ENCODE measurements at regions not wholly inside any gene's neighbourhood (a gene's known extent, or its start where the extent isn't known, plus 50 kb on each side); places are given as distances from the start of the nearest gene placed in this dataset.

DNA sequence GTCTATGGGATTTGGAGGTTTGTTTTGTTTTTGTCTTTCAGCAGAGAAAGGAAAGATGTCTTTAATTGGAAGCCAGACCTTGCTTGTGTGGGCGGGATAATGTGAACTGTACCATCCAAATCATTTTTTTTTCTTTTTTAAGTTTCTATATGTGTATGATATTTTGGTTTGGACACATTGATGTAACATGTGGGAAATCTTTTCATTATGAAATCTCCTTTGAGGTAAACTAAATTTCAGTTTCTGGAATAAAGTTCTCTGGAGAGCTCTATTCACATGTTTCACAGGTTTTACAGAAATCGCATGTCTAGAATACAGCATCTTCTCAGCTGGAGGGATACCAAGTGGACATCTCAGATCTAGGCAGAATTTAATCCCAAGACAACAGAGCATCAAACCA is 451.5 kb upstream of the MDFIC2 start:
- no peaks in the 10 kb centered on the region for H3K4me1 Mint-ChIP-seq
- H3K27me3 Mint-ChIP-seq (ENCODE audit: low read depth, poor library complexity): no peaks in the 10 kb centered on the region
- no peak for TF ChIP-seq CTCF (IDR thresholded peaks at IDR 0.05)
- H3K9me3 Mint-ChIP-seq: no peaks in the 10 kb centered on the region
- H3K4me3 Mint-ChIP-seq: no peak overlapping the region
- DNase-seq: no peak
- no peaks in the 10 kb centered on the region for H3K36me3 Mint-ChIP-seq (ENCODE audit: low read depth)
- no peak overlapping the region for H3K27ac Mint-ChIP-seq

DNA sequence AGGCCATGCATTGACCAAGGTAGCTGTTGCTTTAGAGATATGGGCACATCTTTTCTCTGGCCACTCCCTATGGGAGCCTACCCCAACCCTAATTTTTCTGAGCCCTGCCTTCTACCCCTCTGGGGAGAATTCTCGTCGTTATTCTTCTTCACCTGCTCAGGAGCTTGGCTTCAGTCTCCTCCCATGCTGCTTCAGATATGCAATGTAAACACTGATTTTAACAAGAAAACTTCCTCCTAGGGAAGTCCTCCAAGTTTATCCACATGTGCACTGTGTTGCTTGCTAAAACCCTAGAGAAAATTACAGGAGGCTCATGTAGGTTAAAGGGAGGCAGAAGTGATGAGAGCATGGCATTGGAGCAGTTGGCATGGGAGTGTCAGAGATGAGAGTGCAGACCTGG is 445.2 kb upstream of the MDFIC2 start:
- DNase-seq: no peak
- Mint-ChIP-seq H3K27me3 (ENCODE audit: low read depth, poor library complexity) (peaks cover 9% of the 10 kb centered on the region), H3K36me3 (ENCODE audit: low read depth) (no peaks in the 10 kb centered on the region), H3K4me1 (peaks cover 4% of the 10 kb centered on the region), H3K27ac (no peak overlapping the region), H3K4me3 (no peak overlapping the region), H3K9me3 (no peaks in the 10 kb centered on the region)
- TF ChIP-seq CTCF (IDR thresholded peaks at IDR 0.05): no peak

GRCh38 chr3:70755526-70755925 is 443.1 kb upstream of the MDFIC2 start:
- H3K4me3 Mint-ChIP-seq: no peak overlapping the region
- no peak for DNase-seq
- H3K36me3 Mint-ChIP-seq (ENCODE audit: low read depth): no peaks in the 10 kb centered on the region
- H3K9me3 Mint-ChIP-seq: no peaks in the 10 kb centered on the region
- H3K27ac Mint-ChIP-seq: no peak overlapping the region
- peaks cover 9% of the 10 kb centered on the region for H3K27me3 Mint-ChIP-seq (ENCODE audit: low read depth, poor library complexity)
- no peak for TF ChIP-seq CTCF (IDR thresholded peaks at IDR 0.05)
- H3K4me1 Mint-ChIP-seq: peaks cover 4% of the 10 kb centered on the region

DNA sequence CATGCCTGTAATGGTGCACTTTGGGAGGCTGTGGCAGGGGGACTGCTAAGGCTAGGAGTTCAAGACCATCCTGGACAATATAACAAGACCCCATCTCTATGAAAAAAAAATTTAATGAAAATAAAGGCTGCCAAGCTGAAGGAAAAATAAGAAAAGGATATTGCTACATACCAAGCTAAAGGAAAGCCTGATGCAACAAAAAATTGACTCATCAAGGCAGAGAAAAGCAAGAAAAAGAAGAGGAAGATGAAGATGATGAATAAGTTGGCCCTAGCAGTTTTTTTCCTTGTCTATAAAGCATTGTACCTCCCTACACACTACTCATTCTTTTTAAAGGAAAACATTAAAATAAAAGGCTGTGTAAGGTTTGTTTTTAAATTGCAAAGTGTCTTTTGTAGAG is 441.9 kb upstream of the MDFIC2 start:
- no peaks in the 10 kb centered on the region for H3K36me3 Mint-ChIP-seq (ENCODE audit: low read depth)
- H3K27me3 Mint-ChIP-seq (ENCODE audit: low read depth, poor library complexity): peaks cover 9% of the 10 kb centered on the region
- TF ChIP-seq CTCF (IDR thresholded peaks at IDR 0.05): no peak
- peaks cover 4% of the 10 kb centered on the region for H3K4me1 Mint-ChIP-seq
- no peaks in the 10 kb centered on the region for H3K9me3 Mint-ChIP-seq
- DNase-seq: no peak
- H3K4me3 Mint-ChIP-seq: no peak overlapping the region
- no peak overlapping the region for H3K27ac Mint-ChIP-seq

GRCh38 chr3:70753572-70753971 is 441.1 kb upstream of the MDFIC2 start:
- Mint-ChIP-seq H3K27ac (no peak overlapping the region), H3K9me3 (no peaks in the 10 kb centered on the region), H3K4me1 (peaks cover 4% of the 10 kb centered on the region), H3K36me3 (ENCODE audit: low read depth) (no peaks in the 10 kb centered on the region), H3K27me3 (ENCODE audit: low read depth, poor library complexity) (peaks cover 13% of the 10 kb centered on the region), H3K4me3 (no peak overlapping the region)
- TF ChIP-seq CTCF (IDR thresholded peaks at IDR 0.05): no peak
- no peak for DNase-seq

GRCh38 chr3:70752051-70752450 is 439.6 kb upstream of the MDFIC2 start:
- Mint-ChIP-seq H3K9me3 (no peaks in the 10 kb centered on the region), H3K4me3 (no peak overlapping the region), H3K27ac (no peak overlapping the region), H3K27me3 (ENCODE audit: low read depth, poor library complexity) (peaks cover 7% of the 10 kb centered on the region), H3K4me1 (peaks cover 4% of the 10 kb centered on the region), H3K36me3 (ENCODE audit: low read depth) (no peaks in the 10 kb centered on the region)
- no peak for DNase-seq
- TF ChIP-seq CTCF (IDR thresholded peaks at IDR 0.05): no peak
